ENCODE measurements at regions not wholly inside any gene's neighbourhood (a gene's known extent, or its start where the extent isn't known, plus 50 kb on each side); places are given as distances from the start of the nearest gene placed in this dataset.

DNA sequence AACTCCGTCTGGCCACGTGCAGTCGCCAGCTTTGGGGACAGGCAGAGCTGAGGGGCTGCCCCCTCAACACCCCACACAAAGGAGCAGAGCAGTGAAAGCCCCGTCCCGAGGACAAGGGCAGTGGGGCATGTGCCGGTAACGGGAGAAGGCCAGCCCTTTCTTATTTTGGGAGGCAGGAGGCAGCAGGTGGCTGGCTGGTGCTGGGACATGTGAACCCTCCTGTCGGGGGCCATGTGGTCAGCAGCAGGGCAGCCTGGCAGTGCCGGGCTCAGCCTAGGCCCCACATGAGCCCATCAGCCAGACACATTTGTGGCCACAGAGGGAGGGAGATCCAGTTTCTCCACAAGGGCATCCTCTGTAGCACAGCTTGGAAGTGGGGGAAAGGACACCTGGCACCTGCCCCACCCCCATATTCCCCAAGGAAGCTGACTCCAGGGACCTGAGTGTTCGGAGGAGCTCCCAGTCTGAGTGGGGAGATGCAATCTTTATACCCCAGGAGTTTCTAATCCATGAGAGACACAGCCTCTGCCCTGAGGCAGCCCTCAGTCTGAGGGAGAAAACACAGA, 137.6 kb downstream of the MRPL14 start:
- no peak for TF ChIP-seq EZH2 (IDR thresholded peaks at IDR 0.05; ENCODE audit: borderline replicate concordance, insufficient read depth, low read depth, low read length, poor library complexity, severe bottlenecking)
- TF ChIP-seq CTCF (IDR thresholded peaks at IDR 0.05) = no peak
- no peak overlapping the region for H3K9ac ChIP-seq (ENCODE audit: low read length)
- ATAC-seq (ENCODE audit: low read depth) = no peak
- DNase-seq = no peak
- peaks cover 0 to 3% of the 10 kb centered on the region in 2 donors for H3K4me1 ChIP-seq (ENCODE audit: control insufficient read depth in 2 of 2, insufficient read depth in 2 of 2, low read length in 2 of 2)
- no peaks in the 10 kb centered on the region for H3K79me2 ChIP-seq (ENCODE audit: control insufficient read depth, insufficient read depth, low read length)
- no peaks in the 10 kb centered on the region for H4K20me1 ChIP-seq (ENCODE audit: control insufficient read depth, insufficient read depth, low read length, poor library complexity, severe bottlenecking)
- no peak overlapping the region for H3K27ac ChIP-seq (ENCODE audit: low read length in 2 of 2)
- no peak overlapping the region for H3K4me3 ChIP-seq (ENCODE audit: control extremely low read depth in 1 of 5, extremely low read depth in 1 of 5, insufficient read depth in 1 of 5, low read depth in 2 of 5, low read length in 4 of 5)
- no peak overlapping the region for H3K4me2 ChIP-seq (replicated peaks; ENCODE audit: low read depth, low read length, poor library complexity, severe bottlenecking)
- H3K27me3 ChIP-seq (replicated peaks in 1 of 4; ENCODE audit: control extremely low read depth in 1 of 4, control insufficient read depth in 3 of 4, insufficient read depth in 4 of 4, low read length in 3 of 4) = peaks cover 0 to 3% (median 0%) of the 10 kb centered on the region in 4 experiments
- Mint-ChIP-seq H3K27ac (no peak overlapping the region), H3K9me3 (ENCODE audit: insufficient read depth) (no peaks in the 10 kb centered on the region), H3K4me1 (peaks cover 2% of the 10 kb centered on the region), H3K4me3 (no peak overlapping the region), H3K27me3 (peaks cover 24% of the 10 kb centered on the region)
- intact Hi-C loops (cut with micrococcal nuclease) = no loop called here
- H3K36me3 ChIP-seq (replicated peaks in 1 of 2; ENCODE audit: control extremely low read depth in 1 of 2, control insufficient read depth in 1 of 2, extremely low read depth in 1 of 2, insufficient read depth in 2 of 2, low read length in 1 of 2) = no peaks in the 10 kb centered on the region
- ChIA-PET POLR2A (no interaction called here), CTCF (interaction anchor here (1.1 kb wide), 1 partner anchor 87 kb away, joined by 3 read pairs; no protein-coding TSS in a partner anchor)
- no peaks in the 10 kb centered on the region for H3K9me3 ChIP-seq (ENCODE audit: control extremely low read depth in 1 of 3, control insufficient read depth in 2 of 3, insufficient read depth in 1 of 3, low read length in 2 of 3)
- 94% methylated on average over 6 of the region's 10 CpGs for WGBS (ENCODE audit: insufficient coverage)
- H2AFZ ChIP-seq (ENCODE audit: insufficient read depth, low read depth, low read length, poor library complexity, severe bottlenecking) = no peak overlapping the region

GRCh38 chr6:43988801-43989200, 138.5 kb downstream of the MRPL14 start:
- H3K4me3 ChIP-seq (ENCODE audit: control extremely low read depth in 1 of 5, extremely low read depth in 1 of 5, insufficient read depth in 1 of 5, low read depth in 2 of 5, low read length in 4 of 5) = no peak overlapping the region
- no peaks in the 10 kb centered on the region for H3K9me3 ChIP-seq (ENCODE audit: control extremely low read depth in 1 of 3, control insufficient read depth in 2 of 3, insufficient read depth in 1 of 3, low read length in 2 of 3)
- H3K4me1 Mint-ChIP-seq = peaks cover 2% of the 10 kb centered on the region
- H4K20me1 ChIP-seq (ENCODE audit: control insufficient read depth, insufficient read depth, low read length, poor library complexity, severe bottlenecking) = no peaks in the 10 kb centered on the region
- peaks cover 0 to under 1% of the 10 kb centered on the region in 2 donors for H3K4me1 ChIP-seq (ENCODE audit: control insufficient read depth in 2 of 2, insufficient read depth in 2 of 2, low read length in 2 of 2)
- H2AFZ ChIP-seq (ENCODE audit: insufficient read depth, low read depth, low read length, poor library complexity, severe bottlenecking) = no peak overlapping the region
- no peak overlapping the region for H3K4me3 Mint-ChIP-seq
- H3K27ac Mint-ChIP-seq = no peak overlapping the region
- DNase-seq = no peak
- no peak overlapping the region for H3K27ac ChIP-seq (ENCODE audit: low read length in 2 of 2)
- TF ChIP-seq EZH2 (IDR thresholded peaks at IDR 0.05; ENCODE audit: borderline replicate concordance, insufficient read depth, low read depth, low read length, poor library complexity, severe bottlenecking) (no peak), CTCF (IDR thresholded peaks at IDR 0.05) (no peak)
- H3K79me2 ChIP-seq (ENCODE audit: control insufficient read depth, insufficient read depth, low read length) = no peaks in the 10 kb centered on the region
- ChIA-PET POLR2A (interaction anchor here (0.6 kb wide), 1 partner anchor 347 kb away, joined by 8 read pairs; no protein-coding TSS in a partner anchor), CTCF (no interaction called here)
- no peak for ATAC-seq (ENCODE audit: low read depth)
- no peaks in the 10 kb centered on the region for H3K9me3 Mint-ChIP-seq (ENCODE audit: insufficient read depth)
- H3K9ac ChIP-seq (ENCODE audit: low read length) = no peak overlapping the region
- WGBS (ENCODE audit: insufficient coverage) = 100% methylated on average over 1 of the region's 3 CpGs
- H3K27me3 Mint-ChIP-seq = peaks cover 32% of the 10 kb centered on the region
- H3K27me3 ChIP-seq (replicated peaks in 1 of 4; ENCODE audit: control extremely low read depth in 1 of 4, control insufficient read depth in 3 of 4, insufficient read depth in 4 of 4, low read length in 3 of 4) = peaks cover 0 to 3% (median 0%) of the 10 kb centered on the region in 4 experiments
- H3K4me2 ChIP-seq (replicated peaks; ENCODE audit: low read depth, low read length, poor library complexity, severe bottlenecking) = no peak overlapping the region
- H3K36me3 ChIP-seq (replicated peaks in 1 of 2; ENCODE audit: control extremely low read depth in 1 of 2, control insufficient read depth in 1 of 2, extremely low read depth in 1 of 2, insufficient read depth in 2 of 2, low read length in 1 of 2) = no peaks in the 10 kb centered on the region
- intact Hi-C loops (cut with micrococcal nuclease) = no loop called here

Measured in B cell (primary cell).